Fibroblast of villous mesenchyme (primary cell): ENCODE measurements at regions not wholly inside any gene's neighbourhood (a gene's known extent, or its start where the extent isn't known, plus 50 kb on each side); places are given as distances from the start of the nearest gene placed in this dataset.

Source experiments
- DNase-seq: peaks from one replicate; pipeline ENCODE4 v3.0.0-alpha.2; 2010; ENCODE audit warnings: low read depth
- H3K4me3 ChIP-seq: 2 replicates; pipeline ENCODE4 v1.5.1; 2011; ENCODE audit warnings: low read depth, mild to moderate bottlenecking, low read length
- TF ChIP-seq, protein P1 (sequence below): IDR thresholded peaks from 2 replicates; pipeline ENCODE4 v1.5.1; 2012; ENCODE audit warnings: low read depth, mild to moderate bottlenecking, low read length; ENCODE audit not compliant: insufficient read depth

DNA sequence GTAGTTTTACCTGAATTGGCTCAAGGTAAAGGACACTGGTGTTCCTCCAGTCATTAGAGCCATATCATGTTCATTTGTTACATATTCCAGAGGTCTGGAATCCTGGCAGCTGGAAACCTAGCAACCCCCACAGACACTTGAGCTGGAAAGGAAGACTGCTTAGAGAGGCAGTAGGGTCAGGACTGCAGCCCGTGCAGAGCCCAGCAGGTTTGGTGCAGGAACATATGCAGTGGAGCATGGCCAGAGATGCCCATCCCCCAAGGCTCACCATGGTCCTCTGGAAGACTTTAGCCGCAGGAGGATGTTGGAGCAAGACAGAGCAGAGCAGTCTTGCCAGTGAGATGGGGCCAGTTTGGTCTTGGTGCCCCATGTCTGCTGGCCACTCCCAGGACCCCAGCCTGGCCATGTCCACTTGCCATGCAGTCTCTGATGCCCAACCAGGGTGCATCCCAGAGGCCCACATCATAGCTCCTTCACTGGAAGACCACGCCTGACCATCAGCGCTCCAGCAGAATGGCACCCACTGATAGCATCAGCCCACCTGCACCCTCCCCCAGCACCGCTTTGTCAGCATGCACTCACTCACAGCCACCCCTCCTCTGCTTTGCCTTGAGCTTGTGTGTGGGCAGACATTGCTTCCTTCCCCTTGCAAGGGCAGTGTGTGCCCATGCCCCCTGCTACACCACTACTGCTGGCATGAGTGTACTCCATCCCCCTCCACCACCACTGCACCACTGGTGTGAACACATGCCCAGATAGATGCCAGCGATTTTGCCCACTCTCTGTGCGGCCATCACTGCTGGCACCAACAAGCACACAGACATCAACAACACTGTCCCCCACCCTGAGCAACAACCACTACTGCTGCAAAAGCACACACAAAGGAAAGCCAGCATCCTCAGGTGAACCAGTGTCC, 190.3 kb upstream of the SPOCK3 start:
- H3K4me3 ChIP-seq: no peak overlapping the region
- TF ChIP-seq, protein P1, sequence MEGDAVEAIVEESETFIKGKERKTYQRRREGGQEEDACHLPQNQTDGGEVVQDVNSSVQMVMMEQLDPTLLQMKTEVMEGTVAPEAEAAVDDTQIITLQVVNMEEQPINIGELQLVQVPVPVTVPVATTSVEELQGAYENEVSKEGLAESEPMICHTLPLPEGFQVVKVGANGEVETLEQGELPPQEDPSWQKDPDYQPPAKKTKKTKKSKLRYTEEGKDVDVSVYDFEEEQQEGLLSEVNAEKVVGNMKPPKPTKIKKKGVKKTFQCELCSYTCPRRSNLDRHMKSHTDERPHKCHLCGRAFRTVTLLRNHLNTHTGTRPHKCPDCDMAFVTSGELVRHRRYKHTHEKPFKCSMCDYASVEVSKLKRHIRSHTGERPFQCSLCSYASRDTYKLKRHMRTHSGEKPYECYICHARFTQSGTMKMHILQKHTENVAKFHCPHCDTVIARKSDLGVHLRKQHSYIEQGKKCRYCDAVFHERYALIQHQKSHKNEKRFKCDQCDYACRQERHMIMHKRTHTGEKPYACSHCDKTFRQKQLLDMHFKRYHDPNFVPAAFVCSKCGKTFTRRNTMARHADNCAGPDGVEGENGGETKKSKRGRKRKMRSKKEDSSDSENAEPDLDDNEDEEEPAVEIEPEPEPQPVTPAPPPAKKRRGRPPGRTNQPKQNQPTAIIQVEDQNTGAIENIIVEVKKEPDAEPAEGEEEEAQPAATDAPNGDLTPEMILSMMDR: no peak
- DNase-seq: no peak

DNA sequence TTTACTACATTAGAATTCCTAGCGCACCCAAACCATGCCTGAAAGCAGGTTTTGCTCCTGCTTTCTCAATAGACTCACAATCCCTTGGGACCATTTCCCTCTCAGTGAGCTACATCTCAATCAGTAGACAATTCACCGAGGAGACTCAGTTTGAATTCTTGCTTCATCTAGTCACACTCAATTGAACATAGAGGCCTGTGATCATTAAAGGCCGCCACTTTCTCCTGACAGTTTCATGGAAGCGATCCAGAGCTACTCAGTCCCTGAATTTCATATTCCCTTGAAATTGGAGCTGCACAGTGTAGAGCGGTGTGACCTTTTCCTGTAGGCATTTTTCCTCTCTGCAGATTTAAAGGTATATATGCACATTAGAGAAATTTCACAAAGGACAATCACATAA, 193.9 kb upstream of the SPOCK3 start:
- H3K4me3 ChIP-seq: no peak overlapping the region
- no peak for DNase-seq
- TF ChIP-seq, protein P1: no peak

DNA sequence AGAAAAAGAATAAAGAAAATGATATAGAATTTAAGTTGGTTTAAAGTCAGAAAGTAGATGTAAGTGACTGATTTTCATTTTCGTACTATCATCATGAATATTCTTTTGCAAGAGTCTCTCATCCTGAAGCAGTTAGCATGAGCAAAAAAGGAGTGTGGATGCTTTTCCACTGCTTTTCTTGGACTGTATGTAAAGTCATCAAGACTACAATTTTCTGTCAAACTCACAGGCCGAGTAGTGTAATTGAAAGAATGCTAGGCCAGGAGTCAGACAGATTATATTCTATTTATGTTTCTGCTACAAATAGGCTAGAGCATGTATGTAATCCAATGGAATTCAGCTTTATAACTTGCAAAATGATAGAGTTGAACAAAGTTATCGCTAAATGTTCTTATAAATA, 197.1 kb upstream of the SPOCK3 start:
- H3K4me3 ChIP-seq: no peak overlapping the region
- TF ChIP-seq, protein P1: no peak
- no peak for DNase-seq

DNA sequence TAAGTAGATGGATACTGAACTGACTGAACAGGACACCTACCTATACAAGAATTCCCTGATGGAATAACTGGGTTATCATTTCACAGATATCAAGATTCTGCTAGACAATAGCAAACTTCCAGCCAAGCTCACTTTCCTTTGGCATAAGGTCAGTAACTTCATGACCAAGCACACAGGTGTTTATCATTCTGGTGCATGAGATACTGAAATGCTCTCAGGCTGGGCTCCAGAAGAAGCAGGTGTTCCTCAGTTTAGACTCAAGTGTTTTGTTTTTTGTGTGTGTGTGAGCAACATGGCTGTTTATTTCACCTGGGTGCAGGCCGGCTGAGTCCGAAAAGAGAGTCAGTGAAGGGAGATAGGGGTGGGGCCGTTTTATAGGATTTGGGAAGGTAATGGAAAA, 201.5 kb upstream of the SPOCK3 start:
- no peak overlapping the region for H3K4me3 ChIP-seq
- no peak for DNase-seq
- TF ChIP-seq, protein P1: no peak

DNA sequence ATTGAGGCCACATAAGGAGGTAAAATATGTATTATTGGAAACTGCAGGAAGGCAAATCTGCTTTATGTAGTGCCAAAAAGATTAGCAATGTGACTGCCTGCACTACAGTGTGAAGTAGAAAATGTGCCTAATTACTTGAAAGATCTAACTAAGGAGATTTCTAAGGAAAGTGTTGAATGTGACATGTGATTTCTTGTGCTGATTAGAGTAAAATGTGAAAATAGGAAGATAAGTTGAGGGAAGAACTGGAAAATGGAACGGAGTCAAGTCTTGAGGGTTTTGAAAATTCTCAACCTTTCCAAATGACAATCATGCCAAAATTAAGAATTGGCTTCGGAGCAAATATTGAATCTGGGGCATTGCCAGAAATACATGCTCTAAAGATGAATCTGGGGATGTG, 209.5 kb upstream of the SPOCK3 start:
- H3K4me3 ChIP-seq: no peak overlapping the region
- TF ChIP-seq, protein P1: no peak
- no peak for DNase-seq

DNA sequence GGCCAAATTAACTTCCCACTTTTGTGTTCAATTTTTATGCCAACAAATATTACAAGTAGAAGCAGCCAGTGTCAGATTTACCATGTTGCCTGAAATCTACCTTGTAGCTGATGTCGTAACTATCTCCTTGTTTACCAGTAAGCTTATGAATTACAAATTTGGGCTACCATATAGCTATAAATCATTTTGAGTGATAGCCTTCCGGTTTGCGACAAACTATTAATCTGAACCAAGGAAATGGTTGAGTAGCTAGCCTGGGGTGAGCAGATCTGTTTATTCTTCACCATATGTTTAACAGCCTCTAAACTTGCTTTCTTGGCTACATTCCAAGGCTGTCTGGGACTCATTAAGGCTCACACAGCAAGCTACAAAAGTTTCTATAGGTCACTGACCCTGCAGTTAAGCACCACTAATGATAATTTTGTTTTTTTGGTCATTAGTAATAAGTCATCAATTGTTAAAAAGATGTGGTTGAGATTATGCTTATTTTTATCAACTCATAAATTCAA, 218.7 kb upstream of the SPOCK3 start:
- DNase-seq: no peak
- TF ChIP-seq, protein P1: no peak
- H3K4me3 ChIP-seq: no peak overlapping the region

DNA sequence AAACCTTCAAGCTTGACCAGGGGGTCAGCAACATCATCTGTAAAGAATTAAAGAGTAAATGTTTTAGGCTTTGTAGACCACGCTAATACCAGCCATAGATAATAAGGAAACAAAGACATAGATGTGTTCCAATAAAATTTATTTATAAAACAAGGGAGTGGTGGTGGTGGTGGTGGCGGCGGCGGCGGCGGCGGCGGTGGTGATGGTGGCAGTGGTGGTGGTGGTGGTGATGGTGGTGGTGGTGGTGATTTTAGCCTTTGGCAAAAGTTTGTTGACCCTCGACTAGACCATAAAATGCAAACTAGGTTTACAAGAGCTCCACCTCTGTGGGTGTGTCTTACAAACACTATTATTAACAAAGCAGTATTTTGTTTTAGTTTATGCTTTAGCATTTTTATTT, 222.3 kb upstream of the SPOCK3 start:
- TF ChIP-seq, protein P1: no peak
- DNase-seq: no peak
- no peak overlapping the region for H3K4me3 ChIP-seq
